ENCODE measurements at regions not wholly inside any gene's neighbourhood (a gene's known extent, or its start where the extent isn't known, plus 50 kb on each side); places are given as distances from the start of the nearest gene placed in this dataset.

- H3K4me3 ChIP-seq, result no peak overlapping the region
- intact Hi-C loops (cut with DNase I), result no loop called here
- TF ChIP-seq POLR2A (IDR thresholded peaks at IDR 0.05) (no peak), CTCF (IDR thresholded peaks at IDR 0.05) (no peak)
- 89 to 94% (median 90%) methylated on average over 5 of the region's 5 CpGs for WGBS, 4 donors
- H3K27ac ChIP-seq, result no peak overlapping the region
- H3K36me3 ChIP-seq, result no peaks in the 10 kb centered on the region
- no peaks in the 10 kb centered on the region for H3K27me3 ChIP-seq
- ATAC-seq (no peak), DNase-seq (no peak)
- no peaks in the 10 kb centered on the region for H3K9me3 ChIP-seq
- H3K4me1 ChIP-seq, result no peaks in the 10 kb centered on the region
Measured at GRCh38 chr9:13047827-13048587, 231.5 kb downstream of the MPDZ start.

GRCh38 chr9:13049223-13049622 lies 230.3 kb downstream of the MPDZ start:
- no peak for TF ChIP-seq CTCF (IDR thresholded peaks at IDR 0.05)
- Histone ChIP-seq H3K27me3 (no peaks in the 10 kb centered on the region), H3K4me1 (no peaks in the 10 kb centered on the region), H3K27ac (no peak overlapping the region), H3K36me3 (no peaks in the 10 kb centered on the region), H3K4me3 (no peak overlapping the region), H3K9me3 (no peaks in the 10 kb centered on the region)
- intact Hi-C loops (cut with DNase I), result no loop called here
- DNase-seq, result no peak
- 75 to 92% (median 80%) methylated on average over 7 of the region's 7 CpGs for WGBS, 4 donors
- ATAC-seq, result no peak

- TF ChIP-seq POLR2A (IDR thresholded peaks at IDR 0.05) (no peak), CTCF (IDR thresholded peaks at IDR 0.05) (no peak)
- Histone ChIP-seq H3K27me3 (no peaks in the 10 kb centered on the region), H3K9me3 (no peaks in the 10 kb centered on the region), H3K27ac (no peak overlapping the region), H3K4me1 (no peaks in the 10 kb centered on the region), H3K36me3 (no peaks in the 10 kb centered on the region), H3K4me3 (no peak overlapping the region)
- WGBS, 4 donors, result 46 to 49% (median 48%) methylated on average over 2 of the region's 2 CpGs
- intact Hi-C loops (cut with DNase I), result no loop called here
- ATAC-seq (no peak), DNase-seq (no peak)
Measured at GRCh38 chr9:13053504-13053903, 226.0 kb downstream of the MPDZ start.

- 80 to 91% (median 82%) methylated on average over 1 of the region's 1 CpG for WGBS, 4 donors
- Histone ChIP-seq H3K27ac (no peak overlapping the region), H3K4me1 (no peaks in the 10 kb centered on the region), H3K9me3 (no peaks in the 10 kb centered on the region), H3K36me3 (no peaks in the 10 kb centered on the region), H3K27me3 (no peaks in the 10 kb centered on the region), H3K4me3 (no peak overlapping the region)
- intact Hi-C loops (cut with DNase I), result no loop called here
- no peak for ATAC-seq
- no peak for TF ChIP-seq CTCF (IDR thresholded peaks at IDR 0.05)
- TF ChIP-seq POLR2A (IDR thresholded peaks at IDR 0.05), result no peak
- no peak for DNase-seq
Measured at GRCh38 chr9:13054389-13054788, 225.1 kb downstream of the MPDZ start.

All from heart left ventricle (tissue), 16 donors.